HCT116 (cell line): ENCODE measurements at regions not wholly inside any gene's neighbourhood (a gene's known extent, or its start where the extent isn't known, plus 50 kb on each side); places are given as distances from the start of the nearest gene placed in this dataset.

Experiments used
- ATAC-seq: fragments of 200-7000 bp; cut with Tn5 transposase; 2 replicates; pipeline ENCODE4 v1.9.1; 2020; ENCODE audit warnings: mild to moderate bottlenecking, moderate library complexity
- BruUV-seq: library from RNA; stranded (reverse); fragments of 400-500 nt; replicated peaks from 2 replicates; lab custom pipeline; 2021; lab: Mats Ljungman, UMichigan
- CTCF ChIA-PET: fragments of 300-600 bp; sonication (Branson Sonifier 250); formaldehyde crosslinking; loops from one replicate; lab custom pipeline; 2021; ENCODE audit warnings: antibody characterized with exemption; lab: Charles Lee
- POLR2A ChIA-PET: fragments of 300-600, 350-600 bp; sonication (Branson Sonifier 250); formaldehyde crosslinking; loops from one replicate; lab custom pipeline; 2021; ENCODE audit warnings: antibody characterized with exemption; lab: Charles Lee
- RAD21 ChIA-PET, 2 experiments: fragments of 300-600 bp; sonication (Branson Sonifier 250); formaldehyde crosslinking; loops; one replicate each; lab custom pipeline; 2023; ENCODE audit warnings: low total read pairs in 2 of 2; ENCODE audit not compliant: uncharacterized antibody in 2 of 2, unreplicated experiment in 2 of 2, low non-redundant PET in 1 of 2; lab: Charles Lee
- DNase-seq: peaks from one replicate; pipeline ENCODE4 v3.0.0-alpha.2; 2010; ENCODE audit warnings: low read depth, low spot score
- H2AFZ ChIP-seq: fragments of 200-600 bp; shearing (Covaris generic), sonication (generic); 2 replicates; pipeline ENCODE4 v1.6.1; 2017; ENCODE audit warnings: low read depth, mixed run types, mixed read lengths, antibody characterized with exemption, low read length; ENCODE audit not compliant: poor library complexity, severe bottlenecking
- H3K27ac ChIP-seq: 2 replicates; pipeline ENCODE4 v1.5.1; 2012; ENCODE audit warnings: low read depth, low read length
- H3K27me3 ChIP-seq: fragments of 200-600 bp; sonication (generic); 2 replicates; pipeline ENCODE4 v1.6.1; 2016; ENCODE audit warnings: mixed run types, low read length, mixed read lengths; ENCODE audit not compliant: insufficient read depth
- H3K36me3 ChIP-seq, 2 experiments: fragments of 200-500 bp in 1 of 2; fragments of 200-600 bp in 1 of 2; sonication (Bioruptor generic) in 1 of 2; sonication (generic) in 1 of 2; 2 replicates each; pipeline versions ENCODE4 v1.5.1 to v1.6.1; 2014 to 2016; ENCODE audit warnings: low read length in 2 of 2, inconsistent platforms in 1 of 2, mixed read lengths in 1 of 2, mixed run types in 1 of 2; ENCODE audit not compliant: insufficient read depth in 2 of 2, control insufficient read depth in 1 of 2
- H3K4me1 ChIP-seq, 2 experiments: fragments of 200-600 bp in 1 of 2; sonication (generic) in 1 of 2; 2 replicates each; pipeline versions ENCODE4 v1.5.1 to v1.6.1; 2012 to 2017; ENCODE audit warnings: low read length in 2 of 2, inconsistent platforms in 1 of 2, mild to moderate bottlenecking in 1 of 2, mixed read lengths in 1 of 2, mixed run types in 1 of 2, moderate library complexity in 1 of 2; ENCODE audit not compliant: insufficient read depth in 2 of 2, control insufficient read depth in 1 of 2
- H3K4me2 ChIP-seq: fragments of 200-600 bp; sonication (generic); 2 replicates; pipeline ENCODE4 v1.6.1; 2017; ENCODE audit warnings: mixed run types, low read length, mixed read lengths
- H3K4me3 ChIP-seq, 2 experiments: fragments of 200-600 bp in 1 of 2; sonication (generic) in 1 of 2; replicated peaks in 1 of 2; 2 replicates each; pipeline ENCODE4 v1.5.1; 2011 to 2016; ENCODE audit warnings: low read length in 2 of 2, control low read depth in 1 of 2, low read depth in 1 of 2, mild to moderate bottlenecking in 1 of 2, mixed read lengths in 1 of 2, mixed run types in 1 of 2
- H3K79me2 ChIP-seq: fragments of 200-600 bp; sonication (generic); 2 replicates; pipeline ENCODE4 v1.6.1; 2017; ENCODE audit warnings: mild to moderate bottlenecking, mixed run types, low read length, moderate library complexity, mixed read lengths; ENCODE audit not compliant: insufficient read depth
- H3K9ac ChIP-seq: fragments of 200-600 bp; sonication (generic); 2 replicates; pipeline ENCODE4 v1.6.1; 2016; ENCODE audit warnings: low read length, mixed read lengths
- H3K9me2 ChIP-seq: fragments of 200-600 bp; sonication (generic), shearing (Covaris generic); 2 replicates; pipeline ENCODE4 v1.6.1; 2017; ENCODE audit warnings: mixed run types, mild to moderate bottlenecking, moderate library complexity; ENCODE audit not compliant: insufficient read depth
- H3K9me3 ChIP-seq, 2 experiments: fragments of 200-500 bp in 1 of 2; fragments of 200-600 bp in 1 of 2; sonication (Bioruptor generic) in 1 of 2; sonication (generic) in 1 of 2; 2 replicates each; pipeline ENCODE4 v1.6.1; 2014 to 2017; ENCODE audit warnings: low read length in 2 of 2, mixed read lengths in 2 of 2, inconsistent platforms in 1 of 2, low read depth in 1 of 2, mild to moderate bottlenecking in 1 of 2, mixed run types in 1 of 2, moderate library complexity in 1 of 2; ENCODE audit not compliant: control insufficient read depth in 1 of 2, insufficient read depth in 1 of 2
- H4K20me1 ChIP-seq: fragments of 200-600 bp; sonication (generic), shearing (Covaris generic); 2 replicates; pipeline ENCODE4 v1.6.1; 2017; ENCODE audit warnings: mixed run types, mild to moderate bottlenecking, moderate library complexity; ENCODE audit not compliant: insufficient read depth
- CBX3 ChIP-seq: IDR thresholded peaks from 2 replicates; pipeline ENCODE4 v1.6.1; 2012; ENCODE audit warnings: low read depth
- EZH2 ChIP-seq: fragments of 200-600 bp; sonication (generic); IDR thresholded peaks from 2 replicates; pipeline ENCODE4 v1.6.1; 2017; ENCODE audit warnings: antibody characterized with exemption, mixed run types
- EZH2phosphoT487 ChIP-seq: fragments of 200-600 bp; IDR thresholded peaks from 2 replicates; pipeline ENCODE4 v1.6.1; 2018; ENCODE audit warnings: antibody characterized with exemption, borderline replicate concordance
- FOSL1 ChIP-seq: IDR thresholded peaks from 2 replicates; pipeline ENCODE4 v1.6.1; 2012; ENCODE audit warnings: low read depth
- JUND ChIP-seq: IDR thresholded peaks from 2 replicates; pipeline ENCODE4 v1.6.1; 2012
- POLR2A ChIP-seq: IDR thresholded peaks from 2 replicates; pipeline ENCODE4 v1.7.0; 2011; ENCODE audit warnings: borderline replicate concordance; ENCODE audit not compliant: insufficient read depth, insufficient read length; ENCODE audit errors: extremely low read depth
- POLR2AphosphoS5 ChIP-seq: IDR thresholded peaks from 2 replicates; pipeline ENCODE4 v1.6.1; 2011; ENCODE audit warnings: mild to moderate bottlenecking, low read depth, low read length, moderate library complexity
- REST ChIP-seq: IDR thresholded peaks from 2 replicates; pipeline ENCODE4 v1.6.1; 2012; ENCODE audit warnings: low read depth
- SP1 ChIP-seq: IDR thresholded peaks from 2 replicates; pipeline ENCODE4 v1.6.1; 2012; ENCODE audit warnings: low read depth
- SRF ChIP-seq: IDR thresholded peaks from 2 replicates; pipeline ENCODE4 v1.6.1; 2012; ENCODE audit warnings: low read depth
- TCF7L2 ChIP-seq: IDR thresholded peaks from 2 replicates; pipeline ENCODE4 v1.7.0; 2011; ENCODE audit warnings: borderline replicate concordance, inconsistent platforms; ENCODE audit not compliant: insufficient read depth, insufficient read length; ENCODE audit errors: extremely low read depth
- YY1 ChIP-seq: IDR thresholded peaks from 2 replicates; pipeline ENCODE4 v1.6.1; 2011; ENCODE audit warnings: low read length, low read depth, moderate library complexity, mild to moderate bottlenecking; ENCODE audit not compliant: insufficient replicate concordance; ENCODE audit errors: extremely low read depth
- ZBTB33 ChIP-seq: IDR thresholded peaks from 2 replicates; pipeline ENCODE4 v1.6.1; 2011; ENCODE audit warnings: mild to moderate bottlenecking, low read length, moderate library complexity; ENCODE audit not compliant: insufficient replicate concordance; ENCODE audit errors: extremely low read depth
- ZNF274 ChIP-seq: fragments of 200-500 bp; sonication (Bioruptor generic); IDR thresholded peaks from 2 replicates; pipeline ENCODE4 v1.6.1; 2014; ENCODE audit warnings: mild to moderate bottlenecking, low read depth, low read length, inconsistent platforms
- intact Hi-C: fragments of 100-400 bp; cut with micrococcal nuclease; formaldehyde crosslinking; loops from 2 replicates; pipeline ENCODE4 v1.10.0; 2022
- TF ChIP-seq, protein P1 (sequence below), 3 experiments: fragments of 200-600 bp in 1 of 3; sonication (generic) in 1 of 3; IDR thresholded peaks in 2 of 3; conservative IDR thresholded peaks in 1 of 3; 2 replicates each; pipeline ENCODE4 v1.5.1; 2012 to 2017; ENCODE audit warnings: low read depth in 2 of 3, low read length in 2 of 3, antibody characterized with exemption in 1 of 3, borderline replicate concordance in 1 of 3, control low read depth in 1 of 3, mild to moderate bottlenecking in 1 of 3, mixed read lengths in 1 of 3, mixed run types in 1 of 3, moderate library complexity in 1 of 3; ENCODE audit not compliant: insufficient read depth in 1 of 3
- TF ChIP-seq, protein P2 (sequence below): IDR thresholded peaks from 2 replicates; pipeline ENCODE4 v1.6.1; 2012
- TF ChIP-seq, protein P3 (sequence below): IDR thresholded peaks from 2 replicates; pipeline ENCODE4 v1.6.1; 2012

DNA sequence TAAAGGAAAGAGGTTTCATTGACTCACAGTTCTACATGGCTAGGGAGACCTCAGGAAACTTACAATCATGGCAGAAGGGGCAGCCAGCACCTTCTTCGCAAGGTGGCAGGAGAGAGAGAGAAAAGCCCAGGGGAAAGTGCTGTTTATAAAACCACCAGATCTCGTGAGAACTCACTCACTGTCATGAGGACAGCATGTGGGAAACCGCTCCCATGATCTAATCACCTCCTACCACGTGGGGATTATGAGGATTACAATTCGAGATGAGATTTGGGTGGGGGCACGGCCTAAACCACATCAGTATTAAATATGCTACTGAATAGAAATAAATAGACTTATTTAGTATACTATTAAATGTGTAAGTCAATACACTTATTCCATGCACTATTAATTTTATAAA, 70.6 kb upstream of the TCF21 start (continued):
- TF ChIP-seq ZBTB33: no peak
- no peak for TF ChIP-seq EZH2phosphoT487
- TF ChIP-seq TCF7L2: no peak
- no peak for TF ChIP-seq CBX3
- TF ChIP-seq, protein P1, sequence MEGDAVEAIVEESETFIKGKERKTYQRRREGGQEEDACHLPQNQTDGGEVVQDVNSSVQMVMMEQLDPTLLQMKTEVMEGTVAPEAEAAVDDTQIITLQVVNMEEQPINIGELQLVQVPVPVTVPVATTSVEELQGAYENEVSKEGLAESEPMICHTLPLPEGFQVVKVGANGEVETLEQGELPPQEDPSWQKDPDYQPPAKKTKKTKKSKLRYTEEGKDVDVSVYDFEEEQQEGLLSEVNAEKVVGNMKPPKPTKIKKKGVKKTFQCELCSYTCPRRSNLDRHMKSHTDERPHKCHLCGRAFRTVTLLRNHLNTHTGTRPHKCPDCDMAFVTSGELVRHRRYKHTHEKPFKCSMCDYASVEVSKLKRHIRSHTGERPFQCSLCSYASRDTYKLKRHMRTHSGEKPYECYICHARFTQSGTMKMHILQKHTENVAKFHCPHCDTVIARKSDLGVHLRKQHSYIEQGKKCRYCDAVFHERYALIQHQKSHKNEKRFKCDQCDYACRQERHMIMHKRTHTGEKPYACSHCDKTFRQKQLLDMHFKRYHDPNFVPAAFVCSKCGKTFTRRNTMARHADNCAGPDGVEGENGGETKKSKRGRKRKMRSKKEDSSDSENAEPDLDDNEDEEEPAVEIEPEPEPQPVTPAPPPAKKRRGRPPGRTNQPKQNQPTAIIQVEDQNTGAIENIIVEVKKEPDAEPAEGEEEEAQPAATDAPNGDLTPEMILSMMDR (IDR thresholded peaks at IDR 0.05 in 2 of 3, conservative IDR thresholded peaks at IDR 0.05 in 1 of 3; ENCODE audit: borderline replicate concordance in 1 of 3, insufficient read depth in 1 of 3, low read depth in 2 of 3, low read length in 2 of 3): no peak

DNA sequence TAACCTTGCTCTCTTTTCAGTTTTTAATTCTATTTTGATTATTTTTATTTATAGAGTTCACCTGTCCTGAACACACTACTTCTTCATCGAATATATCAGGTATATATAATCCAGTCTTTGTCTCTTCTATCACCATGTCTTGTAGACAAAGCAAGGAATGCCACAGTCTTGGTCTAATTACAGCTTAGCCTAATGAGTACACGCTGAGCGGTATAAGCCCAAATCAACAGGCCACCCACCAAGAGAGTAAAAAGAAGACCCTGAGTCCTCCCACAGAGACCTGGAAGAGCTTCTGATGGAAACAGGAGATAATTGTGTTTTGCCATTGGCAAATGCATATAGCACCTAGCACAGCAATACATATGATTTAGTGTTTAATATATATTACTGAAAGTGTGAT, 68.7 kb upstream of the TCF21 start:
- Histone ChIP-seq H2AFZ (no peak overlapping the region), H3K9me3 (no peaks in the 10 kb centered on the region), H3K27me3 (no peaks in the 10 kb centered on the region), H3K79me2 (no peaks in the 10 kb centered on the region), H3K9me2 (no peaks in the 10 kb centered on the region), H3K4me1 (peaks cover 0 to 4% of the 10 kb centered on the region in 2 experiments; a peak in 2 of 4 replicates), H3K36me3 (no peaks in the 10 kb centered on the region), H3K4me3 (no peak overlapping the region), H3K9ac (no peak overlapping the region), H3K27ac (no peak overlapping the region), H3K4me2 (no peak overlapping the region), H4K20me1 (no peaks in the 10 kb centered on the region)
- DNase-seq (no peak), ATAC-seq (no peak)
- ChIA-PET RAD21 (no interaction called here), CTCF (no interaction called here), POLR2A (no interaction called here)
- intact Hi-C loops: no loop called here
- no TSS peak for BruUV-seq
- TF ChIP-seq POLR2AphosphoS5 (no peak), EZH2phosphoT487 (no peak), YY1 (no peak), EZH2 (no peak), POLR2A (no peak), REST (no peak), ZNF274 (no peak), SP1 (no peak), JUND (no peak), SRF (no peak), FOSL1 (no peak)
- TF ChIP-seq, protein P2, sequence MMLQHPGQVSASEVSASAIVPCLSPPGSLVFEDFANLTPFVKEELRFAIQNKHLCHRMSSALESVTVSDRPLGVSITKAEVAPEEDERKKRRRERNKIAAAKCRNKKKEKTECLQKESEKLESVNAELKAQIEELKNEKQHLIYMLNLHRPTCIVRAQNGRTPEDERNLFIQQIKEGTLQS: no peak
- TF ChIP-seq, protein P3, sequence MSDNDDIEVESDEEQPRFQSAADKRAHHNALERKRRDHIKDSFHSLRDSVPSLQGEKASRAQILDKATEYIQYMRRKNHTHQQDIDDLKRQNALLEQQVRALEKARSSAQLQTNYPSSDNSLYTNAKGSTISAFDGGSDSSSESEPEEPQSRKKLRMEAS: no peak
